NT2/D1 (cell line): ENCODE measurements at regions not wholly inside any gene's neighbourhood (a gene's known extent, or its start where the extent isn't known, plus 50 kb on each side); places are given as distances from the start of the nearest gene placed in this dataset.
"Not testable (repeated sequence)": the region's sequence is repeated elsewhere in the genome, so short reads cannot be mapped to it uniquely, and the experiment has no call there.

Experiments
- SUZ12 ChIP-seq: IDR thresholded peaks from 2 replicates; pipeline ENCODE4 v1.6.1; 2011; ENCODE audit not compliant: insufficient read length, insufficient read depth; ENCODE audit errors: extremely low read depth
- YY1 ChIP-seq: IDR thresholded peaks from 2 replicates; pipeline ENCODE4 v1.6.1; 2011; ENCODE audit not compliant: insufficient read length, insufficient read depth
- ZNF274 ChIP-seq: IDR thresholded peaks from 2 replicates; pipeline ENCODE4 v1.6.1; 2011; ENCODE audit warnings: mild to moderate bottlenecking, low read depth, low read length

- TF ChIP-seq YY1, SUZ12, ZNF274: not testable (repeated sequence)
Measured at GRCh38 chr2:87193336-87193735, 171.7 kb upstream of the PLGLB1 start.
